ENCODE measurements at regions not wholly inside any gene's neighbourhood (a gene's known extent, or its start where the extent isn't known, plus 50 kb on each side); places are given as distances from the start of the nearest gene placed in this dataset.
"Not testable (repeated sequence)": the region's sequence is repeated elsewhere in the genome, so short reads cannot be mapped to it uniquely, and the experiment has no call there.

DNA sequence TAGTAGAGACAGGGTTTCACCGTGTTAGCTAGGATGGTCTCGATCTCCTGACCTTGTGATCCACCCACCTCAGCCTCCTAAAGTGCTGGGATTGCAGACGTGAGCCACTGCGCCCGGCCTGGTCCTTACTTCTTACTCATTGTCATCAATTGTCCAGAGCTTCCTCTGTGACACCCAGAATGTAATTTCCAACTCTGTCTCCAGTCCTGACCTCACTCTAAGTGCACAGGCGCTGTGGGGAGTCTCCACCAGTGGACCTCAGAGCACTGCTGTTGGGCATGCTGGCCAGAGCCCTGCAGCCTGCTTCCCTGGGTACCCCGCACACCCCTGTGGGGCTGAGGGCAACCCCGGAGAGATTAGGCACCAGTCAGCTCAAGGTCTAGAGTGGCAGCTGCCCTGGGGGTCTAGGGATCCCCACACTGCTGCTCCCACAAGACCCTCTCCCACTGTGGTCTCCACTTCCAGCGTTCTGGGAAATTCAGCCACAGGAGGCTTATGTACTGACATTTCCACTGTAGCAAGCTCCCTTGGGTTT lies 1140.3 kb downstream of the TBC1D22A start:
- DNase-seq (ENCODE audit: low read depth in 2 of 2): no peak

DNA sequence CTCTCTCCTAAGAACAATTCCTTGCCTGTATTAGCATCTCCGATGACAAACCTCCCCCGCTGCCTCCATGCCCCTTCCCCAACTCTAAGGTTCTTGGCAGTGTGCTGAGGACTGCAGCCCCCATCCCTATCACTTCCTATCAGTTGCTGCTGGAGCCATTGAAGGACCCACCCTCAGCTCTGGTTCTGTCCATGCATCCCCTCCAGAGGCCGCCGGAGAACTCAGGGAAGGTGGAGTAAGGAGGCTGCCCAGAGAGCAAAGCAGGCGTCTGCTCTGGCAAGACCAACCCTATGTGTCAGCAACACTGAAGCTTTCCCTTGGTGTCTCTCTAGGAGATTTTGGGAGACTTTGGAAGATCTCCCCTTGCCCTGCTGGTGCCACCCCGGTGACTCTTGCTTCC lies 1139.5 kb downstream of the TBC1D22A start:
- no peak for DNase-seq (ENCODE audit: low read depth in 2 of 2)

- no peak for DNase-seq (ENCODE audit: low read depth in 2 of 2)
Measured at GRCh38 chr22:47899894-47900293, 1137.4 kb downstream of the TBC1D22A start.

DNA sequence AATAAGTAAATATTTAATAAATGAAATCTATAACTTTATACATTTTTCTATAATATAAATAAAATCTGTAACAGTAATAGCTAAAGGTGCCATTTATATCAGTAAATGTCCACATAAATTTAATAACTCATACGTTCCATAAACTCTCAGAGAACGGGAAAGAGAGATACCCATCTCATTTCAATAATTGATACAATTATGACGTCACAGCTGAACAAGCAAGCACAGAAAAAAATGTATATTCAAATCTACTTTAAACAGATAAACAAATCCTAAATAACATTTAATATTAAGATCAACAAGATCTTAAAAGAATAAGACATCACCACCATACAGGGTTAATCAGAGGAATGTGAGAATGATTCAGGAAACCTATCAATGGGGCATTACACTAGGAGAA lies 1136.5 kb downstream of the TBC1D22A start:
- no peak for DNase-seq (ENCODE audit: low read depth in 2 of 2)

DNA sequence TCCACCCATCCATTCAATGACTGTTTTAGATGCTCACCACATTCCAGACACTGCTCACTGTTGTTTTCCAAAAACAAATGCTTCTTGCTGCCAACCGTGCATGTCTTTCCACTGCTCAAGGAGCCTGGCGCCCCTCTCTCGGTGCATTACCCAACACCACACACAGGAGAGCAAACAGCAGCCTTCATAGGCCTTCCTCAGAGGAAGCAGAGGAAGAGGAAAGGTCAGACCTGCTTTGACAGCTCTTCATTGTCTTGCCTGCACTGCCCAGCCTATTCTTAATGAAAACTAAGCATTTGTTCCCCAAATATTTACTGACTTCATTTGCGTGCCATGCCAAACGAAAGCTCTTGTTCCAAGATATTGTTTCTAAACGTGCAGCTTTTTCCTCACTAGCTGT lies 1129.2 kb downstream of the TBC1D22A start:
- DNase-seq (ENCODE audit: low read depth in 2 of 2): no peak

DNA sequence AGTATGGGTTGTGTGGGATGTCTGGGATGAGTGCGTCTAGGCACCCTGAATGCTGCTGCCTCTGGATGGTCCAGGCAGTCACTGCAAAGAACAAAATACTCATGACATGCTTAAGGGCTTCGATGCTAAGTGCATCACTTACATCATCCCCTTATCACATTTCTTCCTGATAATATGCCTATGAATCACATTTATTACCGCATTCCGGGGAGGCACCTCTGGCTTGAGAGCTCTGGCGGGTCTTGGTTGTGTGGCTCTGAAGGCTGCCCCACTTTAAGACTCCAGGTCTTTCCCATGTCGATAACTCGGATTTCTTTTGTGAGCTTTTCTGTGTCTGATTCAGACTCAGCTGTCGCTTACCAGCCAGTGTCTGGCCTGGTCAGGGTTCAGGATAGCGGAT lies 1126.4 kb downstream of the TBC1D22A start:
- DNase-seq (ENCODE audit: low read depth in 2 of 2): no peak

DNA sequence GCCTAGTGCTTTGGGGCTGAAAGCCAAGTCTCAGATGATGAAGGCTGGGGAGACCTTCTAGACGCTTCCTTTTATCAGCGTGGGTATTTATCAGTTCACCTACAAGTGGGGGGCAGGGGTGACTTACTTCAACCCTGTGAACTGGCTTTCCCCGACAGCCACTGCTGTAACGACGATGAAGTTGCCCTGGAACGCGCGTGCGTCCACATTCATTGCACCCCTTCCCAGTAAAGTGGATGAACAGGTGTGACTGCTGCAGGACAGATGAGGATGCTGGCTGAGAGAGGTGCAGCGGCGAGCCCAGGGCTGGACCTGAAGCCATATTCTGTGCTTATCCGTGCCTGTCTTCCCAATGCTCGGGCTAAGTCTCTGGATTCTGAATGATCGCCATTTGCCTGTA lies 1122.3 kb downstream of the TBC1D22A start:
- DNase-seq (ENCODE audit: low read depth in 2 of 2): no peak

GRCh38 chr22:47884200-47884599 lies 1121.8 kb downstream of the TBC1D22A start:
- DNase-seq (ENCODE audit: low read depth in 2 of 2): no peak

DNA sequence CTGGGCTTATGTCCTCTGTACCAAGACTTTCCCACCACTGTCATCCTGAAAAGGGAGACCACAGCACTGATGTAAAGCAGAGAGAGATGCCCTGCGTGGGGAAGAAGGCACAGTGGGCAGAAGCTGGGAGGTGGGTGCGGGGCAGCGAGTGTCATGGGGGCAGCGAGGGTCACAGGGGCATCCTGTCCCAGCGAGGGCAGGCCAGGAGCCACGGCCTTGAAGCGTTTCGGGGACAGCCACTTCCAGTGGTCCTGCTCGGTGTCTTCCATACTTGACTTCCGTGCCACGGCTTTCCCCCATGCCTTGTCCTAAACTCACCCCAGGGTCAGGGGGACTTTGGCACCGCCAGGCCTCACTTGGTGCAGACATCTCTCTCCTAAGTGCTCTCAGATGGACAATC lies 1121.3 kb downstream of the TBC1D22A start:
- no peak for DNase-seq (ENCODE audit: low read depth in 2 of 2)

GRCh38 chr22:47879346-47879745 lies 1116.9 kb downstream of the TBC1D22A start:
- DNase-seq (ENCODE audit: low read depth in 2 of 2): no peak

DNA sequence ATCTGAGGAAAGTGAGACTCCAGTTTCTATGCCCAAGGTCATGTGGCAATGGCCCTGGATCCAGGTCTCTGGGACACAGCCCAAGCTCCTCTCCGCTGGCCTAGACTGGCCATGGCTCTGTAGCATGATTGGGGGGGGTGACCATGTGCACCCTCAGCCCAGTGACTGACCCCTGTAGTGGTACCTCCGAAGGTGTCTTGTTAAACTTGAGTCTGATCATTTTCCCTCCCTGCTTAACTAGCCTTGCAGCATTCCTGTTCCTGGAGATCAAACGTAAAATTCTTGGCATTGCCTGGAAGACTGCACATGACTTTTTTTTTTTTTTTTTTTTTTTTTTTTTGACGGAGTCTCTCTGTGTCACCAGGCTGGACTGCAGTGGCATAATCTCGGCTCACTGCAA lies 1116.0 kb downstream of the TBC1D22A start:
- no peak for DNase-seq (ENCODE audit: low read depth in 2 of 2)

- DNase-seq (ENCODE audit: low read depth in 2 of 2): no peak
Measured at GRCh38 chr22:47872761-47873535, 1110.5 kb downstream of the TBC1D22A start.

DNA sequence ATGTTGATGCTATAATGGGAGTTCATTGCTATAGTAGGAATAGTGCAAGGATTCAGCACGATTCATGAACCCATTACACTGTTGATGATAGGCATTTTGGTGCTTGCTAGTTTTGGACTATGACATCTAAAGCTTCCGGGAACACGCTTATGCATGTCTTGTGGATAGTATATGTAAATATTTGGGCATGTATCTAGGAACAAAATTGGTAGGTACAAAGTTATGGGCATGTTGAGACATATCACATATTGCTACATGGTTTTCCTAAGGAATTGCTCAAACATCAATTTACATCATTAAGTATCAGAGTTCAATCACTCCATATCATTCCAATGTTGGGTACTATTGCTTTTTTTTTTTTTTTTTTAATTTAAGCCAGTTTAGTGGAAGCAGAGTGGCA lies 1103.2 kb downstream of the TBC1D22A start:
- DNase-seq (ENCODE audit: low read depth in 2 of 2): no peak

- DNase-seq (ENCODE audit: low read depth in 2 of 2): no peak
Measured at GRCh38 chr22:47862394-47862793, 1099.9 kb downstream of the TBC1D22A start.

DNA sequence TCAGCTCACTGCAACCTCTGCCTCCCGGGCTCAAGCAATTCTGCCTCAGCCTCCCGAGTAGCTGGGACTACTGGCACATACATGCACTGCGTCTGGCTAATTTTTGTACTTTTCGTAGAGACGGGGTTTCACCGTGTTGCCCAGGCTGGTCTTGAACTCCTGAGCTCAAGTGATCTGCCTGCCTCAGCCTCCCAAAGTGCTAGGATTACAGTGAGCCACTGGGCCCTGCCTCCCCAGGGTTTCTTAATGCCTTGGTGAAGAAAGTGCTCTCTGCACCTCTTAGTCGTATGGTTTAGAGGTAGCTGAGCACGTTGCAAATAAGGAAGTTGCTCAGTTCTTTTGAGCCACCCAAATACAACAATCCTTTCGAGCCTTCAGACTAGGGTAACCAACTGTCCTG lies 1098.5 kb downstream of the TBC1D22A start:
- not testable (repeated sequence) for DNase-seq (ENCODE audit: low read depth in 2 of 2)

DNA sequence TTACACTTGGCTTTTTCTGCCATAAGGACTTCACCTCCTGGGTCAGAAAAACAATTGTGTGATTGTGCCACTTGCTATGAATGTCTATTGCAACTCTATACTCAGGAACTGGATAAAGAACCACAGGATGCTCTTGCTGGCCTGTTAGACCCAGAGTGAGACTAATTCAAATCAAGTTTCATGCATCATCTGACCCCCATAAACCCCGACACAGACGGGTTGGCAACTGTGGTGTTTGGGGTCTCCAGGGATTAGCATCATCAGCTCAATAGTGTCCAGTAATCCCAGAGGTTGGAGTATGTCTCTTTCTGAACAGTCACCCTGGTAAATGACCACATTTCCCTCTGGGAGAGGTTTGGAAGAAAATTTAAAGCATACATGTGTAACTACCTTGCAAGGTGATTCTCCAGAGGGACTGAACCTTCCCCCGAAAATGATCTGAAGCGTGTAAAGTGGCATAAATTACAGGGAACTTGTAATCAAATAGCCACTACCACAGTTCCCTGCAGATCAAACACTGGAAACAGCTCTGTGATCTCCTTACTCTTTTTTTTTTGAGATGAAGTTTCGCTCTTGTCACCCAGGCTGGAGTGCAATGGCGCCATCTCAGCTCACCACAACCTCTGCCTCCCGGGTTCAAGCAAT lies 1097.6 kb downstream of the TBC1D22A start:
- DNase-seq (ENCODE audit: low read depth in 2 of 2): no peak

- DNase-seq (ENCODE audit: low read depth in 2 of 2): no peak
Measured at GRCh38 chr22:47858773-47859306, 1096.4 kb downstream of the TBC1D22A start.

GRCh38 chr22:47854680-47855079 lies 1092.2 kb downstream of the TBC1D22A start:
- DNase-seq (ENCODE audit: low read depth in 2 of 2): no peak

- DNase-seq (ENCODE audit: low read depth in 2 of 2): no peak
Measured at GRCh38 chr22:47854251-47854650, 1091.8 kb downstream of the TBC1D22A start.

GRCh38 chr22:47853750-47854149 lies 1091.3 kb downstream of the TBC1D22A start:
- DNase-seq (ENCODE audit: low read depth in 2 of 2): no peak

- no peak for DNase-seq (ENCODE audit: low read depth in 2 of 2)
Measured at GRCh38 chr22:47851586-47851985, 1089.1 kb downstream of the TBC1D22A start.

GRCh38 chr22:47850644-47851151 lies 1088.2 kb downstream of the TBC1D22A start:
- DNase-seq (ENCODE audit: low read depth in 2 of 2): no peak

- DNase-seq (ENCODE audit: low read depth in 2 of 2): no peak
Measured at GRCh38 chr22:47849576-47849975, 1087.1 kb downstream of the TBC1D22A start.
